ENCODE measurements at regions not wholly inside any gene's neighbourhood (a gene's known extent, or its start where the extent isn't known, plus 50 kb on each side); places are given as distances from the start of the nearest gene placed in this dataset.

DNA sequence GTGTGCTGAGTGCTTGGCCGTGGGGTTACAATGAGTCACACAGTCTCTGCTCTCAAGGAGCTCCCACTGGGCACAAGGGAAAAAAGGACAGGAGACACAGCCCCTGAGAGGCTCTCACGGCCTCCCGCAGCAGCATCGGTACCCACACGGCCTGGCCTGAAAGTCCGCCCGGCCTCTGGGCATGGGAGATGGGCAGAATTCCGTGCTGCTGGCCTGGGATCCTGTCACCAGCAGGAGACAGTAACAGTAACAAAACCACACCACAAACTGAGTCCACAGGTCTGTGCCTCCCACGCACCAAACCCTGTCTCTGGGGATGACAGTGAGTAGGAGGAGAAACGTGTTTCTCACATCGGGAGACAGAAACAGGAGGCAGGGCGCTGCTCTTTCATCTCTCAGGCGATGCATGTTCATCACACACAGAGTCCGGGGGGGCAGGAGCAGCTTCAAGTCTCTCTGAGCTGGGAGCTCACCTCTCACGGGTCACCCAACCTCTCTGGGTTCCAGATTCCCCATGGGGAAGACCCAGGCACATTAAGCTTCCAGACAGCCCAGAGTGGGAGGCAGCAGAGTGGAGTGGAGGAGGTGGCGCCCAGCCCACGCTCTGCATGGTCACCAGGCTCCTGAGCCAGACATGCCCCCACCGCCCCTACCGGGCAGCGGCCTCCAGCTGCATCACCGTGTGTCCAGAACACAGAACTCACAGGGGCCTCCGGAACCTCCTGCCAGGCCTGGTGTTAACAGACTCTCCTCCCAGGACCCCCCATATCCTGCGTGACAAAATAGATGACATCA lies 124.7 kb upstream of the VSTM2B start:
- no peak for DNase-seq

DNA sequence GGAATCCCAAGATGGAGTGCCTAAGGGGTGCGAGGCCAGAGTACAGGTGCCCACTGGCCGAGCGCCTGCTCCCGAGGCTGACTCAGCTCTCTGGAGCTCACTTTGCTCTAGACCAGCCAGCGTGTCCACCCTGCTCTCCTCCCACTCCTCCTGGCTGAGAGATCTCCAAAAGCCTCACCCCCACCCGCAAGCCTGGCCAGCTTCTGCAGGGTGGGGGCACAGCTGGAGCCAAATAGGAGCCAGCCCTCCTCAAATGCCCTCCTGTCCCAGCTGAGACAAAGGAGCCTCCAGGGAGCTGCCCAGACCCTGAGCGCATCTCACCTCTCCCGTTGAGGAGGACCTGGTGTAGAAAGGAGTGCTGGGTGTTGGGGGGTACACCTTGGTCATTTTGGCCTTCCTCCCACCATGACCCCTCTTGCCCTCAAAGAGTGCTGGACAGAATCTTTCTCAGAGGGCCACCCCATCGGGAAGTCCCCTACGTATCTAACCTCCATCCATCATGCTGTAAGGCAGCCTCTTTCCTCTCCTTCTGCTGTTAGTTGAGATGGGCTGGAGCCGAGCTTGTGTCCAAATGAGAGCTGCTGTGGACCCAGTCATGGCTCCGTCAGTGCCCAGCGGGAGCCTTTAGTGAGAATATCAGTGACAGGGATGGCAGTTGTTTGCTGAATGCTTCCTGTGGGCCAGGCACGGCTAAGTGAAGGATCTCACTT lies 123.9 kb upstream of the VSTM2B start:
- DNase-seq: no peak

DNA sequence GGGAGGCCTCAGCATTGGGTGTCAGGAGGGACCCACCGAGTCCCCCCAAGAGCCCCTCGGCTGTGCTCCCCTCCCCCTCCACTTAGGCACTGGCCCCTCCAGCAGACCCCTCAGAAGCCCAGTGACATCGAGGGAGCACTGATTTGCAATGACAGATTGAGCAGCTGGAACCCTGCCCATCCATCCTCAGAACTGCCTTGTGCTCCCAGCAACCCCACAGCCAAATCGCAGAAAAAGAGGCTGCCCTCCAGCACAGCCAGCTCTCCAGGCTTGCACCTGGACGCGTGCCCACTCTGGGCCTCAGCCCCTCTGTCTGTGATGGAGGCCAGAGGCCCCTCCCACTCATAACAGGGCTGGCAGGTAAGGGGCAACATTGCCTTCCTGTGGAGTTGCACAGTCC lies 123.2 kb upstream of the VSTM2B start:
- DNase-seq: no peak

DNA sequence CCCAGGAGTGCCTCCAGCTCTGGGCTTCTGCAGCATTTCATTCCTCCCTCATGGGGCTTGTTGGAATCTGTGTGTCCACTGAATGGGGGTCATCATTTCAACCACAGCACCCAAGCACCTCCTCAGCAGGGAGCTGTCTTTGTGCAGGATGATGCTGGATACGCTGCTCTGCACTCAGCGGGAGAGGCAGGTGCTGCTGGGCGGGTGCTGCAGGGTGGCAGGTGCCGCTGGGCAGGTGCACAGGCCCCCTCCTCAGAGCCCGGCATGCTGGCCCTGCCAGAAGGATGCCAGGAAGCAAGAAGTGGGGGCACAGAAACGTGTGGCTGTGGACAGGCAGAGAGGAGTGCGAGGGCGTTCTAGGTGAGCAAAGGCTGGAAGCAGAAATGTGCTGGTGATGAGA lies 121.8 kb upstream of the VSTM2B start:
- DNase-seq: no peak

DNA sequence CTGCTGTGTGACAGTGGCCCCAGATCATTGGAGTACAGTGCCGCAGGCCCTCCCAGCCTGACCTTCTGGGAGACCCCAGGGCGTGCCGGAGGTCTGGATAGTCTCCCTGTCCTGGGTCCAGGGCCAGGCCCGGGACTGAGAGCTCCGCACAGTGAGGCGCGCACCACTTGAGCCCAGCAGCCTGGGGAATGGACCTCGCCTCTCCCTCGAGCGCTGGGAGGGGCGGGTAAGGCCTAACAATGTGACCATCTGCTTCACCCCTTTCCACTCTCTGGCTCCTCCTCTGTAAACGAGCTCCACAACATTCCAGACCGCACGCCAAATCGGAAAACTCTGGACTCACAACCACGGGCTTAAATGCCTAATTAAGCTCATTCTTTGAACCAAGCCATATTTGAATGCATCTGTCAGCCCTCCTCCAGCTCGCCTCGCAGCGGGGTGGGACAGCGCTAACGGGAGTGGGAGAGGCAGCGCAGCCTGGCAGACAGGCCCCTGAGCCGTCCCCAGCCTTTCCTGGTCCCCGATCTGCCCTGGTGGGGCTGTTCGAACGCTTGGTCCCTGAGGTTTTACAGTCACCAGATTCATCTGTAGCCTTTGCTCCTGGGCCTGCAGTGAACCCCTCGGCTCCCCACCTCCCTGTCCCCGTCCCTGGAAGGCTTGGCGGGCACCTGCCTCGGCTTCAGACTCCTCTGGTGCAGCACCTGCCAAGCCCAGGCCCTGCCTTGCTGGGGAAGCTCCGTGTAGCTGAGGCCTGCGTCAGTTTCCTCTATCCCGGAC lies 120.7 kb upstream of the VSTM2B start:
- peak; percentile 79 for DNase-seq

DNA sequence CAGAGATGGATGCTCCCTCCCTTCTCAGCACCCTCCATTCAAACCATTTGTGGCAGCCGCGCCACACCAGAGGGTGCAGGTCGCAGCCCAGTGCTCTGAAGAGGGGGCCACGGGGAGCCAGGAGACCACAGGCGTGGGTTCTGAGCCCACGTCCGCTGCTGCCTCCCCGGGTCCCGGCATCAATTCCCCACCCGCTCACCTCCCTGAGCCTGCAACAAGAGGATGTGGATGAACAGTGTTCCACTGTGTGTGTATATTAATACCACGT lies 120.1 kb upstream of the VSTM2B start:
- no peak for DNase-seq

DNA sequence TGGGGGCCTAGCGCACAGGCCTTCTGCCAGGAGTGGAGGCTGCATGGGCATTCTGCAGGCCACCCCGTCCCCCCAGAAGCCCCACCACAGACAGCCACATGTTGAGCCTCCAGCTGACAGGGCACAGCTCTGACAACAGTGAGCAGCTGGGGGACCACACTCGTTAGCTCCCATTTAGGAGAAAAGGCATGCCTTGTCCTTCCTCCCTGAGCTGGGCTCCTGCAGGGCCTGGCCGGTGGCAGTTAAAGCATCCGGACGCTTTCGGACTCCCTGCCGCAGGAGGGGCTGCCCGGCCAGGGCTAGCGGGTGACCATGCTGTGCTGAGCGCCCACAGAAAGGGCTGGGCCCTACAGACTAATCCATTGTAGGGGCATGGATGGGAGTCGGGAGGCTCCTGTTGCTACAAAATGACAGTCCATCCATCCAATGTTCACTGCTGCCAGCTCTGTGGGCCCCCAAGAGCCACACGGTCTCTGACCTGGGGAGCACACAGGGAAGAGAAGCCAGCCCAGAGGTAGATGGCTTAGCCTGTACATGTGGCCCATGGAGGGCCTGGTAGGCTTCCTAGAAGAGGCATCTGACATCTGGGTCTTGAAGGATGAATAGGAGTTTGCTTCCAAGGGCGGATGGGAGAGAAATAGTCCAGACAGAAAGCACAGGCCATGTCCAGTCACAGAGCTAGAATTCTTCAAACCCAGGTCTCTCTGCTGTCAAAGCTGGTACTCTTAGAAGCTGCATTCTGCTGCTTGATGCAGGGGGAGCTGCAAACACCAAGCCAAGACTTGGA lies 116.5 kb upstream of the VSTM2B start:
- no peak for DNase-seq

DNA sequence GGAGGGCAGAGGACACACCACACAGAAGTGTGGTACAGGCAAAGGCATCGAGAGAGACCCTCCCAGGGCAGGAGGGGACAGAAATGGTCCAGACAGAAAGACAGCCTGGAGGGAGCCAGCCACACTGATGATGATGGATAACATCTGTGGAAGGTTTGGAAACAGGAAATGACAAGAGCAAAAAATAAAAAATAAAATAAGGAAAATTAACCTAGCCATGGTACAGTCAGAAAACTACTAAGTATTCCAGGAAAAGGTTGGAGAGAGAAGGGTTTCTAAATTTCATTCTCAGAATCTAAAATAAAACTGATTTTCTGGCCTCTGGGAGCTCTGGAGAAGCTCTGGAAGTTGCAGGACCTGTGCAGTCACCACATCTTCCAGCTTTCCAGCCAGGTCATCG lies 115.2 kb upstream of the VSTM2B start:
- no peak for DNase-seq

DNA sequence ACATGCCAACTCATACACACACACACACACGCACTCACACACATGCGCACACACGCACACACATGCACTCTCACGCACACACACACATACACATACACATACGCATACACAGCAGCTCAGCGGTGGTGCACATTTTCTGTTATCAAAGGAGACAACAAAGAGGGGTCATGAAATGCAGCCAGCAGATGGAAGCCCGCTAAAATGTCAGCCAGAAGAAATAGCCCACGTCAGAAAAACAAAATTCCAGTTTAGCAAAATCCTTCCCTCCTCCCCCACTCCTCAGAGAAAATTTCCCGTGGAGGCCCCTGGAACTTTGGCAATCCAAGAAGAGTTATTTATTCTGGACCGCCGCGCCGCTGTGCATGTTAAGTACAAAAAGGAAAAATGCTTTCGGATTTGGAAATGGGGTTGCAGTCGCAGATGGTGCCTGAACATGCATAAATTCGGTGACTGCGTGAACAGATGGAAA lies 114.6 kb upstream of the VSTM2B start:
- DNase-seq: no peak

DNA sequence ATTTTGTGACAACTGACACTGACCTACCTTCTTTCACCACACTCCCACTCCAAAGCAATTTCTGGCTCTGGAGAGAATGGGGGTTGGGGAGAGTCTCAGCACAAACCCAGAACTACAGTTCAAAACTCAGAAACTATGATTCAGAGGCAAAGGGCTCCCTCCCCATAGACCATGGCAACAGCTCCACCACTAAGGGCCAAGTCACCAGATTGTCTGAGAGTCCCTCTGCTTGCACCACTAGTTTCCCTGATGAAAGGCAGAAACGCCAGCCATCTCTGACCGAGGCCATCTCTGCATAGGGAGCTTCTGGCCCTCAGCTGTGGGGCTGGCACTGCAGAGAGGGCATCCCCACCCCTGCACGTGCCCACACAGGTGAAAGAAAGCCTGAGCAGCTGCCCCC lies 112.4 kb upstream of the VSTM2B start:
- DNase-seq: no peak

DNA sequence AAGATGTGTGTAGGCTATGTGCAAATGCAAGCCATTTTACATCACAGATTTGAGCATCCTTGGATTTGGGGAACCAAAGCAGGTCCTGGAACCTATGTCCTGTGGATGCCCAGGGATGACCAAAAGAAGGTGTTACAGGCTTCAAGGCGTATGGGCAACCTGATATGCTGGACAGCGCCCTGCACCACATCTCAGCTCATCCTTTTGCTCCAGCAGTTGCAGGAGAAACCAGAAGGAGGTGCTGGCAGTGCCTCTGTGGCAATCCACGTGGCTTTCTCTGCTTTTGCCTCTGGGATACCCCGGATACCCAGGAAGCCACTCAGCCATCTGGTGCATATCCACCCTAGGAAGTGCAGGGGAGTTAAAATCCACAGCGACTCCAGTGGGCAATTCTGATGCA lies 110.3 kb upstream of the VSTM2B start:
- peak; percentile 26 for DNase-seq

DNA sequence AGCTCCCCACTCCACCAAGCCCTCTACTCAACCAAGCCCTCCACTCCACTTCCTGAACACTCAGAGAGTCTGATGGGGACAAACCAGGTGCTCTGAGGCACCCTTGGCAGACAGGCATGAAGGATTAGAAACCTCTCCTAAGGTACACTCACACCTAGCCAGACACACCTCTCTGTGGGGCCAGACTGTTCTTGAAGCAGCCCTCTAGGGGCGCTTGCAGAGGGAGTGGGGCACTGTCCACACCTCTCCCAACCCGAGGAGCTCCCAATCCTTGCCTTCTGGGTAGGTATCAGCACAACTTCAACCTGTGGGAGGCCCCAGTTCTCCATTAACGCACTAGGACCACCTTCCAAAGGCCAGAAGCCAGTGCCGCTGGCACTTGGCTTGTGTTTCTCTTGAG lies 108.7 kb upstream of the VSTM2B start:
- no peak for DNase-seq

DNA sequence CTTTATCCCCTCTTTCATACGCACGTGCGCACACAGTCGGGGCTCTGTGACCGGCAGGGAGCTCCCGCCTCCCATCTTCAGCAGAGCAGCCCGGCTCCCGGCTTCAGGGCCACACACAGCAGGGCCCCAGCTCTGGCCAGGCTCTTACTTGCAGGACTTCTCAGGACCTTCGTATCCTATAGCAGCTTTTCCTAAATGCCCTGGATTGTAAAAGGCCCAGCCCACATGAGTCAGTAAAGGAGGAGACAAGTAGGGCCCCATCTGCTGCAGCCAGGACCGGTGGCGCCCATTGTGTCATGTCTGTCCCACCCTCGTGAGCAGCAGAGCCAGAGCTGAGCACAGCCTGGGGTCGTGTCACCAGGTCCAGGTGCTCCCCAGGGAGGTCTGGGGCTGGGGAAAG lies 107.6 kb upstream of the VSTM2B start:
- DNase-seq: peak; percentile 74

DNA sequence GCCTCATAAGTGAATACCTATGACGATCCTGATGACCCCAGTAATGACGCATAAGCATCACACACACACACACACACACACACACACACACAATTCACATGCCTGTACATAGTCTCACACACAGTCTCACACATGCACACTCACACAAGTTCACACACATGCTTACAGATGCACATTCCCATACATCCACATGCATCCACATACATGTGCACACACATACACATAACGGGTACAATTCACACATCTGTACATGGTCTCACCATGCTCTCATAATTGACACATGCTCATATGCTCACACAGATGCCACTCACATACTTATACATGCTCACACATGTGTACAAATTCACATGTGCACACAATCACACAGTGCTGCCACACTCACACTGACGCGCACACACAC lies 105.7 kb upstream of the VSTM2B start:
- DNase-seq: no peak

DNA sequence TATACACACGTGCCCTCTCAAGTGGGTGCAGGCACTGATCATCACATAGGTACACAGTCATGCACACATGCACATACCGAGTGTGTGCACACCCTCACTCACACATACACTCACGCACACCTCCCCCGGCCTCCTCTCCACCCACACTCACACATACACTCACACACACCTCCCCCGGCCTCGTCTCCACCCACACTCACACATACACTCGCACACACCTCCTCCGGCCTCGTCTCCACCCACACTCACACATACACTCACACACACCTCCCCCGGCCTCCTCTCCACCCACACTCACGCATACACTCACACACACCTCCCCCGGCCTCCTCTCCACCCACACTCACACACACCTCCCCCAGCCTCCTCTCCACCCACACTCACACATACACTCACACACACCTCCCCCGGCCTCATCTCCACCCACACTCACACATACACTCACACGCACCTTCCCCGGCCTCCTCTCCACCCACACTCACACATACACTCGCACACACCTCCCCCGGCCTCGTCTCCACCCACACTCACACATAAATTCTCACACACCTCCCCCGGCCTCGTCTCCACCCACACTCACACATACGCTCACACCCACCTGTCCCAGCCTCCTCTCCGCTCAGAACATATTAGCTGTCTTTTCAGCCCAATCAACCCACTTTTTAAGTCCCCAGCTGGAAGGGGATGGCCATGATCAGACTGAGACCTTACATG lies 105.2 kb upstream of the VSTM2B start:
- no peak for DNase-seq

DNA sequence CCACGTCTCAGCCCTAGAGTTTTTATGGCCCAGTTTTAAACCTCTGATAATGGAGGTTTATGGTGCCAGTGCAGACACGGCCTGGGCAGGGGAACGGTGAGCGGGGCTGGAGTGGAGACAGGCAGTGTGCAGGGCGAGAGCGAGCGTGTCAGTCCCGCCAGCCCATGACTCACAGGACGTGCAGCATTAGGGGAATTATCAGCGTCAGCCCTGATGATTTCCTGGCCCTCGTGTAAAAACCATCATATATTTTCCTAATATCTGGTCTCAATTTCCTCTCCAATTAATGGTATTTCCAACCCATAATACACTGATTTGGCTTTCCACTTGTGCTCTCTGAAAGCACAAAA lies 104.6 kb upstream of the VSTM2B start:
- no peak for DNase-seq

DNA sequence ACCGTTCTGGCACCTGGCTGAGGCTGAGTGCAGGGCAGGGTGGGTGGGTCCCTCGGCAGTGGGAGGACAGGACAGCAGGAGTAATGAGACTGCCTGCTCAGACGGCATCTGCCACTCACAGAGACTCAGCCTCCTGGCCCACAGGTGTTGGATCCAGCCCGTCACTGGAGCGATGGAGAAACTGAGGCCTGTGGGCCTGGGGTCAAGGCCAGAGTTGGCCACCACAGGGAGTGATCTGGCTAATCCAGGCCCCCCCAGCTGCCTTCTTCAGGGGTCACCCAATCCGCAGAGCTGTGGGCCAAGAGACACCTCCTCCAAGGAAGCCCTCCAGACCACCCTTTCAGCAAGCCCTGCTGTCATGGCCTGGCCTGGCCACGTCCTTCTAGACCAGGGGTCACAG lies 103.7 kb upstream of the VSTM2B start:
- no peak for DNase-seq

DNA sequence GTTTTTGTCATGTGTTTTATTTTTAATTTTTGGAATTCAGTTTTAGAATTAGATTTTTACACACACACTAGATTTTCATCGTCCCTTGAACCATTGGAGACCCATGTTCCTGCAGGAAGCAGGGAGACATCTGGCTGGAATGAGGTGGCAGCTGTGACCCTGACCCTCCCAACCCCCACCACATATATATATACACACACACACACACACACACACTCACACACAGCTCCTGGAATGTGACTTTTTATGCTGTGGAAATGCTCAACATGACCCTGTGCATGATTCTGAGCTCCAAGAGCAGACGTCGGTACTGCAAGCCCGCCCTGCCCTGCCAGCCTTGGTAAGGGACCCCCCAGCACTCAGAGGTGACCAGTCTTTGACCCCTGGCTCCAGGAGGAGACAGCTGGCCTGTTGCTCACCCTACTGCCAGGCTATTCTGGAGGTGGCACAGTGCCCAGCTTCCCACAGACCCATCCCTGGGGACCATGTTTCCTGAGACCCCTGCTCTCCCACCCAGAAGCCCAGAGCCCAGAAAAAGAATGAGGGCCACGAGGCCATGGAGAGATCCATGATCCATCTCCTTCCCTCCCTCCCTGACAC lies 103.2 kb upstream of the VSTM2B start:
- DNase-seq: no peak

DNA sequence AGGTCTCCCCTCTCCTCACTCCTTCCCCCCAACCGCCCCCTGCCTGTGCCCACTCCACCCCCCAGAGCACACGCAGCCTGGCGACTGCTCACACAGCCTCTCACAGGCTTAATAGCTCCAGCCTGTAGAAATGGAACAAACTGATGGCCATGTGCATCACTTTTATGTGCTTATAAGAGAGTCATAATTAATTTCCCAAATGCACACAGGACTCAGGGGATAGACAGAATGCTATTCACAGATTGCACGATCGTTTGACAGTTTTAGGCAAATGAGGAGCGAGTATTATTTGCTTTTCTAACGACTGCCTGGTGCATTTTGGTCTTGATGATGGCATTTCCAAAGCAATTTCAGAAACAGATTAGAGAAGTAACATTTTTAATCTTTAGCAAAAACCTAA lies 97.7 kb upstream of the VSTM2B start:
- DNase-seq: no peak

DNA sequence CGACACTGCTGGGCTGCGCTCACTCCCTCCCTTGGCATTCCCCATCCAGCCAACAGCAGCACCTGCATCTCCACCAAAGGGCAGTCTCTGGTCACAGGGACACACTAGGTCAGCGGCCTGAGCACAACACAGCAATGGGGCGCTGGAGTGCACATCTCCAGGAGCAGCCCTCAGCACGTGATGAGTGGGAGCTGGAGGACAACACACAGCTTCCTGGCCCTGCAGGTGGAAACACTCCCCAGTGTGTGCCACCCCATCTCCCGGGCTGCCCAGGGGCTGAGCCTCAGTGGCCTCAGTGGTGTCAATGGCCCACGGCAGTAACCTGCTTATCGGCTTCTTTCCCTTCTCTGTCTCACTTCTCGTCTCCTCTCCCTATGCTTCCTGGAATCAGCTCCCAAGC lies 96.8 kb upstream of the VSTM2B start:
- DNase-seq: no peak

DNA sequence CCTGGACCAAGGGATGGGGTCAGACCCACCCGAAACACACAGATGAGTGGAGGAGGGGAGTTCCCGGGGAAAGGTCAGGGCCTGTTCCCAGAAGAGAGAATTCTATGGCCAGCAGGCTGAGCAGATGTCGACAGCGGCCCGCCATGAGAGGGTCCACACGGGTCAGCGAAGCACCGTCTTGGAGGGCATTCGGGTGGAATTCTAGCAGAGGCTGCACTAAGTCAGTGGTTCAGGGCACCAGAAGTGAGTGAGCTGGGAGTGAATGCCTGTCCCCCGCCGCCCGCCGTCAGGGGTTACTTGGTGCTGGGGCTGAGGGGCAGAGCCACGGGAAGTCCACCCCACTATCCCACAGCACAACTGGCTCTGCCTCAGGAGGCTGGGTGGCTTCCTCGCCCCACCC lies 96.2 kb upstream of the VSTM2B start:
- DNase-seq: no peak

DNA sequence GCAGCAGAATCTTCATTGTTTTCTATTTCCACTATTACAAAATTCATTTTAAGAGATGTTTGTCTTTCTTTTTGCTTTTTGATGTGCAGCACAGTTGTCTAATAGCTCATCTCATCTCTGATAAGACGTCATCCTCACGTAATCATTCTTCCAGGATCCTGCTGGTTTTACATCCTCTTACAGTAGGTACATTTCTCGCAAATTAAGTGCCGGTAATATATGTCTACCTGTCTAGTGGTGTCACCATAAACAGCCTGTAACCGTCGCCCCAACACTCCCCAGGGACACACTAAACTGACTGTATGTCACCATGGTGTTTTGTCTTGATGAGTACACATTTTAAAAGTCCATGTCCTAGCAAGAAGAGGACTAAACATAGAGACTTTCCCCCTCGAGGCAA lies 94.5 kb upstream of the VSTM2B start:
- no peak for DNase-seq
